WTC11 (cell line): ENCODE measurements at regions not wholly inside any gene's neighbourhood (a gene's known extent, or its start where the extent isn't known, plus 50 kb on each side); places are given as distances from the start of the nearest gene placed in this dataset.

Experiments
- ATAC-seq: fragments of 200-7000 bp; cut with Tn5 transposase; 2 replicates; pipeline ENCODE4 v1.10.0; 2021; ENCODE audit warnings: mild to moderate bottlenecking, moderate library complexity
- CTCF ChIA-PET: fragments of 300-600 bp; sonication (Branson Sonifier 250); formaldehyde crosslinking; loops from one replicate; lab custom pipeline; 2021; ENCODE audit warnings: antibody characterized with exemption; lab: Charles Lee
- POLR2A ChIA-PET: fragments of 350-600 bp; sonication (Branson Sonifier 250); formaldehyde crosslinking; loops from one replicate; lab custom pipeline; 2021; ENCODE audit warnings: antibody characterized with exemption; lab: Charles Lee
- DNase-seq: peaks from one replicate; pipeline ENCODE4 v3.0.0; 2021; ENCODE audit warnings: low spot score
- H3K27ac Mint-ChIP-seq: 2 replicates; pipeline ENCODE4 v1.8.0; 2021; ENCODE audit warnings: mixed read lengths
- H3K27me3 Mint-ChIP-seq: 2 replicates; pipeline ENCODE4 v1.8.0; 2021; ENCODE audit warnings: low read depth, mild to moderate bottlenecking, moderate library complexity, mixed read lengths
- H3K36me3 Mint-ChIP-seq: 2 replicates; pipeline ENCODE4 v1.8.0; 2021; ENCODE audit warnings: mixed read lengths
- H3K4me1 Mint-ChIP-seq: 2 replicates; pipeline ENCODE4 v1.8.0; 2022; ENCODE audit warnings: mixed read lengths
- H3K4me3 Mint-ChIP-seq: 2 replicates; pipeline ENCODE4 v1.8.0; 2021; ENCODE audit warnings: mild to moderate bottlenecking, moderate library complexity, mixed read lengths
- H3K9me3 Mint-ChIP-seq: 2 replicates; pipeline ENCODE4 v1.8.0; 2021; ENCODE audit warnings: mixed read lengths
- ATF6 ChIP-seq: sonication (generic); formaldehyde crosslinking; IDR thresholded peaks from 2 replicates; pipeline ENCODE4 v1.8.1; 2023; ENCODE audit warnings: mild to moderate bottlenecking, missing genetic modification reagents
- E2F1 ChIP-seq: sonication (generic); formaldehyde crosslinking; IDR thresholded peaks from 2 replicates; pipeline ENCODE4 v1.8.0; 2022; ENCODE audit warnings: mild to moderate bottlenecking, missing genetic modification reagents
- ELF4 ChIP-seq: sonication (generic); formaldehyde crosslinking; IDR thresholded peaks from 2 replicates; pipeline ENCODE4 v1.8.1; 2022; ENCODE audit warnings: low read depth, mild to moderate bottlenecking, moderate library complexity, missing genetic modification reagents
- FOXJ3 ChIP-seq: sonication (generic); formaldehyde crosslinking; IDR thresholded peaks from 2 replicates; pipeline ENCODE4 v1.9.0; 2021; ENCODE audit warnings: missing genetic modification reagents, mild to moderate bottlenecking, borderline replicate concordance
- FOXP4 ChIP-seq: sonication (generic); formaldehyde crosslinking; IDR thresholded peaks from 2 replicates; pipeline ENCODE4 v1.8.0; 2022; ENCODE audit warnings: mild to moderate bottlenecking, missing genetic modification reagents
- GRHL2 ChIP-seq: fragments of 250-450 bp; sonication (Bioruptor Pico); IDR thresholded peaks from 2 replicates; pipeline ENCODE4 v1.8.0; 2022; ENCODE audit warnings: mild to moderate bottlenecking, moderate library complexity; ENCODE audit not compliant: insufficient replicate concordance, severe bottlenecking
- HMGXB4 ChIP-seq: sonication (generic); formaldehyde crosslinking; IDR thresholded peaks from 2 replicates; pipeline ENCODE4 v1.8.1; 2023; ENCODE audit warnings: mild to moderate bottlenecking, moderate library complexity, missing genetic modification reagents
- IRF1 ChIP-seq: sonication (generic); formaldehyde crosslinking; IDR thresholded peaks from 2 replicates; pipeline ENCODE4 v1.8.0; 2023; ENCODE audit warnings: missing genetic modification reagents
- NFE2L1 ChIP-seq: sonication (generic); formaldehyde crosslinking; IDR thresholded peaks from 2 replicates; pipeline ENCODE4 v1.8.1; 2023; ENCODE audit warnings: missing genetic modification reagents
- NR3C1 ChIP-seq: sonication (generic); formaldehyde crosslinking; conservative IDR thresholded peaks from 2 replicates; pipeline ENCODE4 v1.8.1; 2023; ENCODE audit warnings: low read depth, mild to moderate bottlenecking, missing genetic modification reagents
- PRDM15 ChIP-seq: sonication (generic); formaldehyde crosslinking; IDR thresholded peaks from 2 replicates; pipeline ENCODE4 v1.8.0; 2022; ENCODE audit warnings: missing genetic modification reagents
- SMAD3 ChIP-seq: sonication (generic); formaldehyde crosslinking; IDR thresholded peaks from 2 replicates; pipeline ENCODE4 v1.8.0; 2022; ENCODE audit warnings: missing genetic modification reagents, mild to moderate bottlenecking, borderline replicate concordance
- SMAD4 ChIP-seq: sonication (generic); formaldehyde crosslinking; IDR thresholded peaks from 2 replicates; pipeline ENCODE4 v1.8.0; 2022; ENCODE audit warnings: mild to moderate bottlenecking, missing genetic modification reagents
- SP1 ChIP-seq: sonication (generic); formaldehyde crosslinking; conservative IDR thresholded peaks from 2 replicates; pipeline ENCODE4 v1.8.1; 2022; ENCODE audit warnings: missing genetic modification reagents
- TEAD4 ChIP-seq: sonication (generic); formaldehyde crosslinking; IDR thresholded peaks from 2 replicates; pipeline ENCODE4 v1.8.0; 2022; ENCODE audit warnings: mild to moderate bottlenecking, missing genetic modification reagents
- TP53 ChIP-seq: sonication (generic); formaldehyde crosslinking; IDR thresholded peaks from 2 replicates; pipeline ENCODE4 v1.8.1; 2023; ENCODE audit warnings: mild to moderate bottlenecking, missing genetic modification reagents
- USF2 ChIP-seq: sonication (generic); formaldehyde crosslinking; IDR thresholded peaks from 2 replicates; pipeline ENCODE4 v1.8.1; 2023; ENCODE audit warnings: mild to moderate bottlenecking, missing genetic modification reagents, moderate library complexity
- ZNF121 ChIP-seq: sonication (generic); formaldehyde crosslinking; IDR thresholded peaks from 2 replicates; pipeline ENCODE4 v1.8.0; 2023; ENCODE audit warnings: missing genetic modification reagents
- ZNF263 ChIP-seq: sonication (generic); formaldehyde crosslinking; IDR thresholded peaks from 2 replicates; pipeline ENCODE4 v1.8.1; 2022; ENCODE audit warnings: low read depth, mild to moderate bottlenecking, moderate library complexity, missing genetic modification reagents
- ZNF396 ChIP-seq: fragments of 250-450 bp; sonication (Bioruptor Pico); IDR thresholded peaks from 2 replicates; pipeline ENCODE4 v1.8.0; 2021; ENCODE audit warnings: mild to moderate bottlenecking, moderate library complexity, borderline replicate concordance
- ZNF671 ChIP-seq: fragments of 250-450 bp; sonication (Bioruptor Pico); IDR thresholded peaks from 2 replicates; pipeline ENCODE4 v1.8.0; 2021; ENCODE audit warnings: mild to moderate bottlenecking
- ZSCAN18 ChIP-seq: fragments of 250-450 bp; sonication (Bioruptor Pico); IDR thresholded peaks from 2 replicates; pipeline ENCODE4 v2.1.2; 2022; ENCODE audit warnings: mild to moderate bottlenecking, moderate library complexity

GRCh38 chr3:106719583-106719982 is 657.7 kb upstream of the CCDC54 start:
- POLR2A ChIA-PET = no interaction called here
- no peak overlapping the region for H3K27ac Mint-ChIP-seq
- DNase-seq (no peak), ATAC-seq (no peak)
- H3K36me3 Mint-ChIP-seq = peaks cover 15% of the 10 kb centered on the region
- H3K4me1 Mint-ChIP-seq = no peaks in the 10 kb centered on the region; the same call in 1 of the 2 replicates
- no peaks in the 10 kb centered on the region for H3K27me3 Mint-ChIP-seq
- CTCF ChIA-PET = no interaction called here
- peaks cover 18% of the 10 kb centered on the region for H3K9me3 Mint-ChIP-seq
- no peak for TF ChIP-seq SP1 (CRISPR knock-in tag)
- no peak for TF ChIP-seq ATF6 (CRISPR knock-in tag)
- no peak for TF ChIP-seq USF2
- no peak for TF ChIP-seq TEAD4 (CRISPR knock-in tag)
- no peak for TF ChIP-seq FOXJ3 (CRISPR knock-in tag)
- TF ChIP-seq NR3C1 (CRISPR knock-in tag) = no peak
- no peak for TF ChIP-seq ZNF263 (CRISPR knock-in tag)
- no peak for TF ChIP-seq ELF4 (CRISPR knock-in tag)
- TF ChIP-seq ZNF396 = no peak
- no peak for TF ChIP-seq SMAD4
- TF ChIP-seq FOXP4 = no peak
- no peak for TF ChIP-seq E2F1 (CRISPR knock-in tag)
- no peak for TF ChIP-seq IRF1 (CRISPR knock-in tag)
- no peak for TF ChIP-seq TP53
- TF ChIP-seq HMGXB4 (CRISPR knock-in tag) = no peak
- no peak for TF ChIP-seq ZNF121 (CRISPR knock-in tag)
- no peak for TF ChIP-seq ZNF671 (CRISPR knock-in tag)
- TF ChIP-seq NFE2L1 (CRISPR knock-in tag) = no peak
- H3K4me3 Mint-ChIP-seq = no peak overlapping the region

GRCh38 chr3:106720510-106720909 is 656.7 kb upstream of the CCDC54 start:
- peaks cover 4% of the 10 kb centered on the region for H3K4me1 Mint-ChIP-seq
- H3K27me3 Mint-ChIP-seq = no peaks in the 10 kb centered on the region
- H3K36me3 Mint-ChIP-seq = peaks cover 15% of the 10 kb centered on the region
- POLR2A ChIA-PET = no interaction called here
- CTCF ChIA-PET = no interaction called here
- TF ChIP-seq GRHL2 (CRISPR knock-in tag) (no peak), PRDM15 (CRISPR knock-in tag) (no peak), ZSCAN18 (no peak), SMAD3 (CRISPR knock-in tag) (no peak)
- H3K9me3 Mint-ChIP-seq = peaks cover 14% of the 10 kb centered on the region
- H3K27ac Mint-ChIP-seq = no peak overlapping the region
- DNase-seq = no peak
- no peak overlapping the region for H3K4me3 Mint-ChIP-seq
- peak; percentile 46; the same call in 1 of the 2 replicates for ATAC-seq
